GM12878 (cell line): ENCODE measurements at regions not wholly inside any gene's neighbourhood (a gene's known extent, or its start where the extent isn't known, plus 50 kb on each side); places are given as distances from the start of the nearest gene placed in this dataset.

Experiments
- ATAC-seq: fragments of 200-7000 bp; cut with Tn5 transposase; 3 replicates; pipeline ENCODE4 v1.9.1; 2020; ENCODE audit warnings: mild to moderate bottlenecking, moderate library complexity
- BruUV-seq: library from RNA; stranded (reverse); fragments of 400-500 nt; replicated peaks from 2 replicates; lab custom pipeline; 2021; lab: Mats Ljungman, UMichigan
- CTCF ChIA-PET: fragments of 300-600 bp; sonication (Branson Sonifier 250); formaldehyde crosslinking; extraction: SDS; loops from one replicate; lab custom pipeline; 2021; ENCODE audit warnings: inconsistent platforms; lab: Yijun Ruan, JAX
- POLR2A ChIA-PET: fragments of 350-600 bp; formaldehyde crosslinking; extraction: SDS; loops from one replicate; lab custom pipeline; 2021; ENCODE audit warnings: inconsistent platforms; lab: Charles Lee
- RAD21 ChIA-PET: fragments of 300-600 bp; sonication (Branson Sonifier 250); formaldehyde crosslinking; loops from one replicate; lab custom pipeline; 2023; ENCODE audit warnings: antibody characterized with exemption; ENCODE audit not compliant: unreplicated experiment; lab: Charles Lee
- SMC1A ChIA-PET: fragments of 300-600 bp; sonication (Branson Sonifier 250); formaldehyde crosslinking; loops from one replicate; lab custom pipeline; 2023; ENCODE audit not compliant: unreplicated experiment, uncharacterized antibody; lab: Charles Lee
- DNase-seq: peaks from one replicate; pipeline ENCODE4 v3.0.0-alpha.2; 2011; ENCODE audit warnings: low read depth, low spot score
- FAIRE-seq: peaks from 3 replicates; lab custom pipeline; 2011; peaks lifted over from hg19 to GRCh38; lab: Jason Lieb, UNC
- H2AFZ ChIP-seq: 2 replicates; pipeline ENCODE4 v1.6.0; 2011; ENCODE audit warnings: low read depth, low read length, control low read depth; ENCODE audit not compliant: control insufficient read depth
- H3K27ac ChIP-seq: 2 replicates; pipeline ENCODE4 v1.5.1; 2011; ENCODE audit warnings: control low read depth; ENCODE audit not compliant: control insufficient read depth, insufficient read depth
- H3K27me3 ChIP-seq, 2 experiments: replicated peaks in 1 of 2; 2 replicates each; pipeline versions ENCODE4 v1.6.0 to v1.6.1; 2011; ENCODE audit warnings: low read length in 1 of 2; ENCODE audit not compliant: control insufficient read depth in 2 of 2, insufficient read depth in 2 of 2
- H3K36me3 ChIP-seq, 2 experiments: 2 replicates each; pipeline ENCODE4 v1.5.1; 2011; ENCODE audit warnings: low read length in 1 of 2; ENCODE audit not compliant: control insufficient read depth in 2 of 2, insufficient read depth in 2 of 2
- H3K4me1 ChIP-seq: 2 replicates; pipeline ENCODE4 v1.6.1; 2011; ENCODE audit warnings: mild to moderate bottlenecking, low read length, moderate library complexity, mixed read lengths; ENCODE audit not compliant: control insufficient read depth, insufficient read depth
- H3K4me2 ChIP-seq: 2 replicates; pipeline ENCODE4 v1.6.0; 2011; ENCODE audit warnings: control low read depth; ENCODE audit not compliant: control insufficient read depth, insufficient read depth
- H3K4me3 ChIP-seq: fragments of 200-600 bp; sonication (generic); 2 replicates; pipeline ENCODE4 v1.5.1; 2016
- H3K79me2 ChIP-seq: 2 replicates; pipeline ENCODE4 v1.6.0; 2011; ENCODE audit warnings: low read length; ENCODE audit not compliant: control insufficient read depth, insufficient read depth
- H3K9ac ChIP-seq: 2 replicates; pipeline ENCODE4 v1.8.0; 2011; ENCODE audit warnings: low read length, control low read depth, mixed read lengths; ENCODE audit not compliant: control insufficient read depth, insufficient read depth
- H3K9me3 ChIP-seq: replicated peaks from 3 replicates; pipeline ENCODE4 v1.5.1; 2011; ENCODE audit warnings: mild to moderate bottlenecking, low read length; ENCODE audit not compliant: control insufficient read depth, insufficient read depth
- H4K20me1 ChIP-seq: 2 replicates; pipeline ENCODE4 v1.6.0; 2011; ENCODE audit not compliant: control insufficient read depth, insufficient read depth
- CHD1 ChIP-seq: IDR thresholded peaks from 2 replicates; pipeline ENCODE4 v1.6.1; 2012; ENCODE audit warnings: low read depth, low read length, improper control_type of control experiment
- CREB1 ChIP-seq: IDR thresholded peaks from 2 replicates; pipeline ENCODE4 v1.6.1; 2012; ENCODE audit warnings: low read depth, mild to moderate bottlenecking, inconsistent platforms
- EED ChIP-seq: sonication (generic); IDR thresholded peaks from 2 replicates; pipeline ENCODE4 v1.6.1; 2016; ENCODE audit warnings: antibody characterized with exemption, low read depth
- IKZF1 ChIP-seq: fragments of 450-650 bp; conservative IDR thresholded peaks from 2 replicates; pipeline ENCODE4 v1.6.1; 2017; ENCODE audit warnings: antibody characterized with exemption, mild to moderate bottlenecking
- JUNB ChIP-seq: IDR thresholded peaks from 2 replicates; pipeline ENCODE4 v1.6.1; 2016; ENCODE audit warnings: antibody characterized with exemption, mild to moderate bottlenecking
- NFYB ChIP-seq: IDR thresholded peaks from 2 replicates; pipeline ENCODE4 v1.6.1; 2011; ENCODE audit warnings: low read depth, mild to moderate bottlenecking, low read length, improper control_type of control experiment, moderate library complexity; ENCODE audit not compliant: insufficient read depth
- SP1 ChIP-seq: IDR thresholded peaks from one replicate; pipeline ENCODE4 v1.6.1; 2011; ENCODE audit warnings: low read depth, low read length
- TAF1 ChIP-seq: IDR thresholded peaks from 2 replicates; pipeline ENCODE4 v1.6.1; 2011; ENCODE audit warnings: mild to moderate bottlenecking, low read depth, low read length, borderline replicate concordance
- TCF12 ChIP-seq: IDR thresholded peaks from 2 replicates; pipeline ENCODE4 v1.6.1; 2011; ENCODE audit warnings: low read depth, mild to moderate bottlenecking, low read length
- WGBS: methylation state at CpG from one replicate; pipeline ENCODE4 v1.1.6; 2016; ENCODE audit warnings: low lambda C conversion rate; ENCODE audit not compliant: insufficient replicate concordance, insufficient coverage; ENCODE audit errors: missing lambda C conversion rate; 5-methylcytosine and 5-hydroxymethylcytosine counted together
- in situ Hi-C: fragments of 300-500 bp; cut with MboI; formaldehyde crosslinking; loops from 9 replicates; pipeline ENCODE4 v1.14.3; 2018; ENCODE audit warnings: mixed read lengths
- intact Hi-C: fragments of 100-400 bp; cut with micrococcal nuclease; formaldehyde crosslinking; loops from one replicate; pipeline ENCODE4 v1.14.2; 2022; ENCODE audit not compliant: unreplicated experiment
- TF ChIP-seq, protein P1 (sequence below): fragments of 450-650 bp; IDR thresholded peaks from 2 replicates; pipeline ENCODE4 v1.6.1; 2017; ENCODE audit warnings: borderline replicate concordance
- TF ChIP-seq, protein P2 (sequence below): fragments of 450-650 bp; IDR thresholded peaks from 2 replicates; pipeline ENCODE4 v1.6.1; 2017; ENCODE audit warnings: low read depth, mild to moderate bottlenecking, moderate library complexity
- TF ChIP-seq, protein P3 (sequence below): fragments of 450-650 bp; IDR thresholded peaks from 2 replicates; pipeline ENCODE4 v1.6.1; 2018; ENCODE audit warnings: borderline replicate concordance, mild to moderate bottlenecking; ENCODE audit not compliant: partially characterized antibody
- TF ChIP-seq, protein P4 (sequence below): IDR thresholded peaks from 2 replicates; pipeline ENCODE4 v1.6.1; 2011; ENCODE audit warnings: low read depth, low read length, improper control_type of control experiment, borderline replicate concordance

DNA sequence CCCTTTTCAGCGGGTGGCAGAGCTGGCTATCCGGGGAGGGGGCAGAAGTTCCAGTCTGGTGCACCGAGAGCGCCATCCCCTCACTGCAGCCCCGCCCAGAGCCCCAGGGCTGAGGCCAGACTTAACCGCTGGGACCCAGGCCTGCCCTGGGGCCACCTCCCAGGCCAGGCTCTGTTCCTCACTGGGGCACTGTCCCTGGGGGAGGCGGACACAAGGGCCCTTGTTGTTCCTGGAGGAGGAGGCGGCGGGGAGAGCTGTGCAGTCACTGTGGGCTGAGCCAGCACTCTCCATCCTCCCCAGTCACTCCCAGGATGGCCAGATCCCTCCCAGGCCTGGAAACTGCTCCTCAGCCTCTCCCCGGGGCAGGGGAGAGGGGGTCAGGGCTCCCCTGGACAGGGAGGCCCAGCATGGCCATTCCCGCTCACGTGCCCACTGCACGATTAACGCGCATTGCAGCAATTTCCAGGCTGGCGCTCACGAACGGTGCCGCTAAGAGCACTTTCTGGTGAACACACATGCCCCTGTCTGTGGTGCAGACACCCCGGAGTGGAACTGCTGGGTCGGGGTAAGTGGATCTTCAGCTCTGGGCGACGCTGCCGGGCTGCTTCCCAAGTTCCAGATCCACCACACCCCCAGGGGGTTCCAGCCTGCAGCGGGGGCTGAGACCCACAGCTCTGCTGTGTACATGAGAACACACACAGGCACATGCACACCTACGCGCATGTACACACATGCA is 89.8 kb upstream of the SFSWAP start:
- Histone ChIP-seq H3K9ac (no peak overlapping the region), H3K4me3 (no peak overlapping the region), H2AFZ (no peak overlapping the region), H4K20me1 (no peaks in the 10 kb centered on the region), H3K27me3 (peaks cover 2 to 3% of the 10 kb centered on the region in 2 experiments; a peak in 3 of 4 replicates), H3K27ac (no peak overlapping the region), H3K4me2 (no peak overlapping the region), H3K4me1 (no peaks in the 10 kb centered on the region), H3K36me3 (no peaks in the 10 kb centered on the region), H3K79me2 (no peaks in the 10 kb centered on the region), H3K9me3 (no peaks in the 10 kb centered on the region; the same call in 2 of the 3 replicates)
- ChIA-PET SMC1A (interaction anchor here (0.8 kb wide), 1 partner anchor 12 kb away, joined by 3 read pairs; no protein-coding TSS in a partner anchor), RAD21 (no interaction called here), CTCF (no interaction called here), POLR2A (no interaction called here)
- TF ChIP-seq CHD1 (no peak), TCF12 (no peak), TAF1 (no peak), JUNB (no peak), IKZF1 (no peak), EED (no peak), CREB1 (no peak), NFYB (no peak), SP1 (no peak)
- TF ChIP-seq, protein P1, sequence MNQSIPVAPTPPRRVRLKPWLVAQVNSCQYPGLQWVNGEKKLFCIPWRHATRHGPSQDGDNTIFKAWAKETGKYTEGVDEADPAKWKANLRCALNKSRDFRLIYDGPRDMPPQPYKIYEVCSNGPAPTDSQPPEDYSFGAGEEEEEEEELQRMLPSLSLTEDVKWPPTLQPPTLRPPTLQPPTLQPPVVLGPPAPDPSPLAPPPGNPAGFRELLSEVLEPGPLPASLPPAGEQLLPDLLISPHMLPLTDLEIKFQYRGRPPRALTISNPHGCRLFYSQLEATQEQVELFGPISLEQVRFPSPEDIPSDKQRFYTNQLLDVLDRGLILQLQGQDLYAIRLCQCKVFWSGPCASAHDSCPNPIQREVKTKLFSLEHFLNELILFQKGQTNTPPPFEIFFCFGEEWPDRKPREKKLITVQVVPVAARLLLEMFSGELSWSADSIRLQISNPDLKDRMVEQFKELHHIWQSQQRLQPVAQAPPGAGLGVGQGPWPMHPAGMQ: no peak
- TF ChIP-seq, protein P2, sequence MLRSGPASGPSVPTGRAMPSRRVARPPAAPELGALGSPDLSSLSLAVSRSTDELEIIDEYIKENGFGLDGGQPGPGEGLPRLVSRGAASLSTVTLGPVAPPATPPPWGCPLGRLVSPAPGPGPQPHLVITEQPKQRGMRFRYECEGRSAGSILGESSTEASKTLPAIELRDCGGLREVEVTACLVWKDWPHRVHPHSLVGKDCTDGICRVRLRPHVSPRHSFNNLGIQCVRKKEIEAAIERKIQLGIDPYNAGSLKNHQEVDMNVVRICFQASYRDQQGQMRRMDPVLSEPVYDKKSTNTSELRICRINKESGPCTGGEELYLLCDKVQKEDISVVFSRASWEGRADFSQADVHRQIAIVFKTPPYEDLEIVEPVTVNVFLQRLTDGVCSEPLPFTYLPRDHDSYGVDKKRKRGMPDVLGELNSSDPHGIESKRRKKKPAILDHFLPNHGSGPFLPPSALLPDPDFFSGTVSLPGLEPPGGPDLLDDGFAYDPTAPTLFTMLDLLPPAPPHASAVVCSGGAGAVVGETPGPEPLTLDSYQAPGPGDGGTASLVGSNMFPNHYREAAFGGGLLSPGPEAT: no peak
- TF ChIP-seq, protein P3, sequence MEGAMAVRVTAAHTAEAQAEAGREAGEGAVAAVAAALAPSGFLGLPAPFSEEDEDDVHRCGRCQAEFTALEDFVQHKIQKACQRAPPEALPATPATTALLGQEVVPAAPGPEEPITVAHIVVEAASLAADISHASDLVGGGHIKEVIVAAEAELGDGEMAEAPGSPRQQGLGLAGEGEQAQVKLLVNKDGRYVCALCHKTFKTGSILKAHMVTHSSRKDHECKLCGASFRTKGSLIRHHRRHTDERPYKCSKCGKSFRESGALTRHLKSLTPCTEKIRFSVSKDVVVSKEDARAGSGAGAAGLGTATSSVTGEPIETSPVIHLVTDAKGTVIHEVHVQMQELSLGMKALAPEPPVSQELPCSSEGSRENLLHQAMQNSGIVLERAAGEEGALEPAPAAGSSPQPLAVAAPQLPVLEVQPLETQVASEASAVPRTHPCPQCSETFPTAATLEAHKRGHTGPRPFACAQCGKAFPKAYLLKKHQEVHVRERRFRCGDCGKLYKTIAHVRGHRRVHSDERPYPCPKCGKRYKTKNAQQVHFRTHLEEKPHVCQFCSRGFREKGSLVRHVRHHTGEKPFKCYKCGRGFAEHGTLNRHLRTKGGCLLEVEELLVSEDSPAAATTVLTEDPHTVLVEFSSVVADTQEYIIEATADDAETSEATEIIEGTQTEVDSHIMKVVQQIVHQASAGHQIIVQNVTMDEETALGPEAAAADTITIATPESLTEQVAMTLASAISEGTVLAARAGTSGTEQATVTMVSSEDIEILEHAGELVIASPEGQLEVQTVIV: no peak
- TF ChIP-seq, protein P4, sequence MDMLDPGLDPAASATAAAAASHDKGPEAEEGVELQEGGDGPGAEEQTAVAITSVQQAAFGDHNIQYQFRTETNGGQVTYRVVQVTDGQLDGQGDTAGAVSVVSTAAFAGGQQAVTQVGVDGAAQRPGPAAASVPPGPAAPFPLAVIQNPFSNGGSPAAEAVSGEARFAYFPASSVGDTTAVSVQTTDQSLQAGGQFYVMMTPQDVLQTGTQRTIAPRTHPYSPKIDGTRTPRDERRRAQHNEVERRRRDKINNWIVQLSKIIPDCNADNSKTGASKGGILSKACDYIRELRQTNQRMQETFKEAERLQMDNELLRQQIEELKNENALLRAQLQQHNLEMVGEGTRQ: no peak
- FAIRE-seq: no peak
- intact Hi-C loops (no loop called here), in situ Hi-C loops (no loop called here)
- no TSS peak for BruUV-seq
- 57% methylated on average over 27 of the region's 27 CpGs for WGBS
- no peak for DNase-seq
- no peak for ATAC-seq
